HFF-Myc (cell line): ENCODE measurements at regions not wholly inside any gene's neighbourhood (a gene's known extent, or its start where the extent isn't known, plus 50 kb on each side); places are given as distances from the start of the nearest gene placed in this dataset.

Source experiments
- DNase-seq: peaks from one replicate; pipeline ENCODE4 v3.0.0-alpha.2; 2011; ENCODE audit warnings: low read depth; ENCODE audit errors: extremely low read depth
- H3K4me3 ChIP-seq: replicated peaks from 2 replicates; pipeline ENCODE4 v1.5.1; 2011; ENCODE audit warnings: low read depth, mild to moderate bottlenecking, control low read depth, low read length
- TF ChIP-seq, protein P1 (sequence below): IDR thresholded peaks from 2 replicates; pipeline ENCODE4 v1.5.1; 2012; ENCODE audit warnings: mild to moderate bottlenecking, low read depth, low read length, control low read depth; ENCODE audit errors: missing control alignments

DNA sequence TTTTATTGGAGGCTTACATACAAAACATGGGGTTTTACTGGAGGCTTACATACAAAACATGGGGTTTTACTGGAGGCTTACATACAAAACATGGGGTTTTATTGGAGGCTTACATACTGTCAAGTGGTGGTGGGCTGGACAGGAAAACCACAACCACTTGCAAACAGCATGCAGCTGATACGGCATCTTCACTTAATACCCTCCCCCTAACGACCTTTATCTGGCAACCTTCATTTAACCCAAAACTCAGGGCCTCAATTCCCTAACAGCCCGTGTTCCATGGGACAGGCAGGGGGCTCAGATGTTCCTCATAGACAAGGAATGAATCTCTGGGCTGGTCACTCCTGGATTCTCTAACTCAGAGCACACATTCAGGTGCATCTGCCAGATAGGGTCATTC lies 137.1 kb downstream of the CD47 start:
- TF ChIP-seq, protein P1, sequence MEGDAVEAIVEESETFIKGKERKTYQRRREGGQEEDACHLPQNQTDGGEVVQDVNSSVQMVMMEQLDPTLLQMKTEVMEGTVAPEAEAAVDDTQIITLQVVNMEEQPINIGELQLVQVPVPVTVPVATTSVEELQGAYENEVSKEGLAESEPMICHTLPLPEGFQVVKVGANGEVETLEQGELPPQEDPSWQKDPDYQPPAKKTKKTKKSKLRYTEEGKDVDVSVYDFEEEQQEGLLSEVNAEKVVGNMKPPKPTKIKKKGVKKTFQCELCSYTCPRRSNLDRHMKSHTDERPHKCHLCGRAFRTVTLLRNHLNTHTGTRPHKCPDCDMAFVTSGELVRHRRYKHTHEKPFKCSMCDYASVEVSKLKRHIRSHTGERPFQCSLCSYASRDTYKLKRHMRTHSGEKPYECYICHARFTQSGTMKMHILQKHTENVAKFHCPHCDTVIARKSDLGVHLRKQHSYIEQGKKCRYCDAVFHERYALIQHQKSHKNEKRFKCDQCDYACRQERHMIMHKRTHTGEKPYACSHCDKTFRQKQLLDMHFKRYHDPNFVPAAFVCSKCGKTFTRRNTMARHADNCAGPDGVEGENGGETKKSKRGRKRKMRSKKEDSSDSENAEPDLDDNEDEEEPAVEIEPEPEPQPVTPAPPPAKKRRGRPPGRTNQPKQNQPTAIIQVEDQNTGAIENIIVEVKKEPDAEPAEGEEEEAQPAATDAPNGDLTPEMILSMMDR, result no peak
- DNase-seq, result no peak
- no peak overlapping the region for H3K4me3 ChIP-seq

DNA sequence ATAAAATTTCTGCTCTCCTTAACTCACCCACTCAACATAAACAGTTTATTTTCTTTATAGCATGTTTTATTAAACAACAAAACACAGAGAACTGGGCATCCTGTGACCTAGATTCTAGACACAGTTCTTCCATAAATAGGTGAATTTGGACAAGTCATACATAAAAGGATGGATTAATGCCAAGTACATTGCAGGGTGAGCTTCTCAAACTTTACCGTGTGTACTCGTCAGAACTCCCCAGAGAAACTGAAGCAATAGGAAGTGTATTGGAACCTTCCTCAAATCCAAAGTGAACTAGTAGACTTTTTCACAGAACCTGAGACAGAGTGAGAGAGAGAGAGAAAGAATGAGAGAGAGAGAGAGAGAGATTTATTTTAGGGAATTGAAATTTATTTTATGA lies 139.7 kb downstream of the CD47 start:
- no peak for DNase-seq
- TF ChIP-seq, protein P1, result no peak
- H3K4me3 ChIP-seq, result no peak overlapping the region

DNA sequence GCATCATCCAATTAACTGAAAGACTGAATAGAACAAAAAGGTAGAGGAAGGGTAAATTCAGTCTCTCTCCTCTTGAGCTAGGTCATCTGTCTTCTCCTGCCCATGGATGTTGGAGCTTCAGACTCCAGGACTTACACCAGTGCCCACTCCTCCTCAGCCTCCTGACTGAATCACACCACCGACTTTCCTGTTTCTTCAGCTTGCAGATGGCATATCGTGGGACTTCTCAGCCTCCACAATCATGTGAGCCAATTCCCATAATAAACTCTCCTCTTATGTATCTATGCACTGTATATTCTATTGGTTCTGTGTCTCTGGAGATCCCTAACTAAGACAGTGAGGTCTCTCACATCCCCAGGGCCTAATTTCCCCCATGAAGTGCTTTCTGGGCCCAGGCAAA lies 140.4 kb downstream of the CD47 start:
- TF ChIP-seq, protein P1, result no peak
- no peak for DNase-seq
- no peak overlapping the region for H3K4me3 ChIP-seq

DNA sequence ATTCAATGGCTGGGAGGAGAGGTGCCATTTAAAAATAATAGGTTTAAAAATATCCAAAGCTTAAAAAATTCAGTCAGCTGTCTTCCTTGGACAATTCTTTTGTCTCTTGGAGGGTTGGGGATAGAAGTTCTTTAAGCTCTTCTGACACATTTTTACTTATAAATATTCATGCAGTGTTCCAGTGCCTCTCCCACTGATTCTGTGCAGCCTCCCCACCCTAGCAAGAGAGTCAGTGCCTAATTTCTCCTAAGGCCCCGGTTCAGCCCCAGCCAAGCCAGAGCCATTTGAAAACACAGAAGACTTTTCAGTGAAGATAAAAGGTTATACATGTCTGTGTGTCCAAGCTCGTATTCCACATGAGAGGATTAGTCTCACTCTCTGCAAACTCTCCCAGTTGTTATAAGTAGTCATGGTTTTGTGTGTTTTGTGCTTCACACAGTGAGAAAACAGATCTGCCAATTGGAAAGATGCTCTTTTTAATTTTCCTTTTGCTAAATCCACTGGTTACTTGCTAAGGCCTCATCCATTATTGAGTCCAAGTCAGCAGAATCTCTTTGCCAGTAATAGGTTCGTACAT lies 141.3 kb downstream of the CD47 start:
- H3K4me3 ChIP-seq, result no peak overlapping the region
- no peak for DNase-seq
- TF ChIP-seq, protein P1, result no peak

DNA sequence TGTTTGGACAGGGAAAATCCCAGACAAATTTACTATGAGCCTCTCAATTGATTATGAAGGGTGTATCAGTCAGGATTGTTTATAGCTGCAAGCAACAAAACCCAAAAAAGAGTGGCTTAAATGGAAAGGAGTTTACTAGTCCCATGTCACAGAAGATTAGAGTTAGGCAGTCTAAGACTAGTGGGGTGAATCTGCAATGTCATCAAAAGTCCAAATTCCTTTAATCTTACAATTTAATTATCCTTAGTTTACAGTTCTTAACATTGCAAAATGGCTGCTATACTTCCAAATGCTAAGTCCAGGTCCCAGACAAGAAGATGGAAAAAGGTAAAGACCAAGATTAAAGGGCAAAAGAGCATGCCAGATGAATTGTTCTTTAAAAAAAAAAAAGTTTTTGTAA lies 143.6 kb downstream of the CD47 start:
- TF ChIP-seq, protein P1, result no peak
- DNase-seq, result no peak

DNA sequence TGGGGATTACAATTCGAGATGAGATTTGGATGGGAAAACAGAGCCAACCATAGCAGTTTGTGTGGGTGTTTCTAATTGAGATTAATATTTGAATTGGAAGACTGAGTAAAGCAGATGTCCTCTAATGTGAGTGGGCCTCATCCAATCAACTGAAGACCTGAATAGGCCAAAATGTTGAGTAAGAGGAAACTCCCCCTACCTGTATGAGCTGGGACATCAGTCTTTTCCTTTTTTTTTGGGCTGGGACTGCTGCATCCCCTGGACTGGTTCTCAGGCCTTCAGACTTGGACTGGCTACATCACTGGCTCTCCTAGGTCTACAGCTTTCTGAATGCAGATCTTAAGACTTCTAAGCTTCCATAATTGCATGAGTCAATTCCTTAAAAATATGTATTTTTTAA lies 144.1 kb downstream of the CD47 start:
- TF ChIP-seq, protein P1, result no peak
- no peak for DNase-seq
- no peak overlapping the region for H3K4me3 ChIP-seq

More for the DNA sequence above, 143.6 kb downstream of the CD47 start:
- no peak overlapping the region for H3K4me3 ChIP-seq
